ENCODE measurements at regions not wholly inside any gene's neighbourhood (a gene's known extent, or its start where the extent isn't known, plus 50 kb on each side); places are given as distances from the start of the nearest gene placed in this dataset.
A peak's percentile ranks its signal among the peaks of the same experiment; 100 is the strongest.

- peaks cover 16% of the 10 kb centered on the region for H3K9me3 Mint-ChIP-seq (ENCODE audit: unreplicated experiment)
- no peaks in the 10 kb centered on the region for H3K4me1 Mint-ChIP-seq (ENCODE audit: low read depth, unreplicated experiment)
- intact Hi-C loops (cut with micrococcal nuclease; ENCODE audit: unreplicated experiment), result no loop called here
- ChIA-PET CTCF (no interaction called here), POLR2A (no interaction called here)
- no peaks in the 10 kb centered on the region for H3K27me3 ChIP-seq (replicated peaks; ENCODE audit: control insufficient read depth, insufficient read depth, low read length)
- no peaks in the 10 kb centered on the region for H3K36me3 ChIP-seq (ENCODE audit: control insufficient read depth, insufficient read depth, low read length)
- no peak overlapping the region for H3K4me3 Mint-ChIP-seq (ENCODE audit: unreplicated experiment)
- DNase-seq, result no peak
- no peak overlapping the region for H3K4me3 ChIP-seq (ENCODE audit: low read depth, low read length)
- TF ChIP-seq CTCF (IDR thresholded peaks at IDR 0.05; ENCODE audit: insufficient read depth in 1 of 2, low read depth in 1 of 2, low read length in 1 of 2, severe bottlenecking in 1 of 2, unreplicated experiment in 1 of 2), result no peak
- H3K27me3 Mint-ChIP-seq (ENCODE audit: insufficient read depth, unreplicated experiment), result peaks cover 6% of the 10 kb centered on the region
- H3K9me3 ChIP-seq, result no peaks in the 10 kb centered on the region; the same call in 1 of the 2 replicates
- no peak overlapping the region for H3K27ac Mint-ChIP-seq (ENCODE audit: unreplicated experiment)
- H3K4me1 ChIP-seq, result no peaks in the 10 kb centered on the region
- peaks cover 6% of the 10 kb centered on the region for H3K36me3 Mint-ChIP-seq (ENCODE audit: insufficient read depth, unreplicated experiment)
- BruUV-seq (replicated peaks), result no TSS peak
Measured at GRCh38 chr3:21174461-21174860, 576.5 kb downstream of the ZNF385D start.

- peak; percentile 24 to 46 for TF ChIP-seq CTCF (IDR thresholded peaks at IDR 0.05; ENCODE audit: insufficient read depth in 1 of 2, low read depth in 1 of 2, low read length in 1 of 2, severe bottlenecking in 1 of 2, unreplicated experiment in 1 of 2)
- DNase-seq, result peak in 1 of 2 experiments; percentile 30
- no peak overlapping the region for H3K27ac Mint-ChIP-seq (ENCODE audit: unreplicated experiment)
Measured at GRCh38 chr3:21170964-21171363, 580.0 kb downstream of the ZNF385D start.

DNA sequence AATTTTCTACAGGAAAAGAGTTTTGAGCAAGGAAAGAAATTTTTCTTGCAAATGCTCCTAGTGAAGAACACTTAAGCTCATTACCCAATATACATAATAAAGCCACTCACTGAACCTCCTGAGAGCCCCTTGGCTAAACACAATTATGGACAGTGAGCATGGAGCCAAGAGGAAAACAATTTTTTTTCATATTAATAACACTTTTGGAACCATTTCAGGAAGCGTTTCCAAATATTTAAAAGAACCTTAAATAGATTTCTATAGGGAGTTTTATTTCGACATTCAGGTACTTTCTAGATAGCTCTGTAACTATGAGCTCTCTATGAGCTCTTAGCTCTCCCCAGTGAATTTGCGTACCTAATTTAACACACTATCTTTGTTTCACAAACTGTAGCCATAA lies 581.1 kb downstream of the ZNF385D start:
- CTCF ChIA-PET, result no interaction called here
- Histone ChIP-seq H3K27me3 (replicated peaks; ENCODE audit: control insufficient read depth, insufficient read depth, low read length) (no peaks in the 10 kb centered on the region), H3K4me3 (ENCODE audit: low read depth, low read length) (no peak overlapping the region), H3K4me1 (no peaks in the 10 kb centered on the region), H3K9me3 (no peaks in the 10 kb centered on the region), H3K36me3 (ENCODE audit: control insufficient read depth, insufficient read depth, low read length) (no peaks in the 10 kb centered on the region)
- no peak for DNase-seq
- no peak for TF ChIP-seq CTCF (IDR thresholded peaks at IDR 0.05; ENCODE audit: insufficient read depth in 1 of 2, low read depth in 1 of 2, low read length in 1 of 2, severe bottlenecking in 1 of 2, unreplicated experiment in 1 of 2)
- H3K4me3 Mint-ChIP-seq (ENCODE audit: unreplicated experiment), result no peak overlapping the region
- no peaks in the 10 kb centered on the region for H3K4me1 Mint-ChIP-seq (ENCODE audit: low read depth, unreplicated experiment)
- intact Hi-C loops (cut with micrococcal nuclease; ENCODE audit: unreplicated experiment), result no loop called here
- no peaks in the 10 kb centered on the region for H3K9me3 Mint-ChIP-seq (ENCODE audit: unreplicated experiment)
- H3K27ac Mint-ChIP-seq (ENCODE audit: unreplicated experiment), result no peak overlapping the region
- POLR2A ChIA-PET, result no interaction called here
- BruUV-seq (replicated peaks), result no TSS peak
- no peaks in the 10 kb centered on the region for H3K36me3 Mint-ChIP-seq (ENCODE audit: insufficient read depth, unreplicated experiment)
- peaks cover 3% of the 10 kb centered on the region for H3K27me3 Mint-ChIP-seq (ENCODE audit: insufficient read depth, unreplicated experiment)

More at GRCh38 chr3:21170964-21171363, 580.0 kb downstream of the ZNF385D start:
- Mint-ChIP-seq H3K4me1 (ENCODE audit: low read depth, unreplicated experiment) (no peaks in the 10 kb centered on the region), H3K9me3 (ENCODE audit: unreplicated experiment) (peaks cover 8% of the 10 kb centered on the region), H3K4me3 (ENCODE audit: unreplicated experiment) (no peak overlapping the region), H3K27me3 (ENCODE audit: insufficient read depth, unreplicated experiment) (peaks cover 8% of the 10 kb centered on the region), H3K36me3 (ENCODE audit: insufficient read depth, unreplicated experiment) (no peaks in the 10 kb centered on the region)
- Histone ChIP-seq H3K36me3 (ENCODE audit: control insufficient read depth, insufficient read depth, low read length) (no peaks in the 10 kb centered on the region), H3K27me3 (replicated peaks; ENCODE audit: control insufficient read depth, insufficient read depth, low read length) (no peaks in the 10 kb centered on the region), H3K4me3 (ENCODE audit: low read depth, low read length) (no peak overlapping the region), H3K4me1 (no peaks in the 10 kb centered on the region), H3K9me3 (no peaks in the 10 kb centered on the region; the same call in 1 of the 2 replicates)
- ChIA-PET CTCF (no interaction called here), POLR2A (no interaction called here)
- no TSS peak for BruUV-seq (replicated peaks)
- intact Hi-C loops (cut with micrococcal nuclease; ENCODE audit: unreplicated experiment), result no loop called here

Measured in Caco-2 (cell line).